GM10248 (cell line): ENCODE measurements at regions not wholly inside any gene's neighbourhood (a gene's known extent, or its start where the extent isn't known, plus 50 kb on each side); places are given as distances from the start of the nearest gene placed in this dataset.
A peak's percentile ranks its signal among the peaks of the same experiment; 100 is the strongest.

Source experiments
- CTCF ChIA-PET: fragments of 300-600 bp; sonication (Branson Sonifier 250); formaldehyde crosslinking; extraction: SDS; loops from one replicate; lab custom pipeline; 2021; ENCODE audit warnings: antibody characterized with exemption; lab: Yijun Ruan, JAX
- POLR2A ChIA-PET: fragments of 350-650 bp; sonication (Branson Sonifier 250); formaldehyde crosslinking; extraction: SDS; loops from one replicate; lab custom pipeline; 2020; ENCODE audit warnings: antibody characterized with exemption; lab: Yijun Ruan, JAX
- DNase-seq: peaks from one replicate; pipeline ENCODE4 v3.0.0; 2012; ENCODE audit errors: extremely low spot score
- CTCF ChIP-seq: IDR thresholded peaks from 2 replicates; pipeline ENCODE4 v1.5.1; 2012; ENCODE audit warnings: mild to moderate bottlenecking, low read depth; ENCODE audit errors: extremely low read depth, missing control alignments, control extremely low read depth

- ChIA-PET CTCF (interaction anchor here (0.9 to 2.2 kb wide), 4 partner anchors 10 to 26 kb away, joined by 3 to 5 read pairs (median 4); no protein-coding TSS in a partner anchor), POLR2A (no interaction called here)
- DNase-seq = no peak
- no peak for TF ChIP-seq CTCF
Observed at GRCh38 chr3:3280396-3280795, 100.9 kb upstream of the CRBN start.

- no peak for TF ChIP-seq CTCF
- no peak for DNase-seq
- ChIA-PET CTCF (interaction anchor here (1.3 kb wide), 2 partner anchors 7 to 11 kb away, joined by 3 read pairs; no protein-coding TSS in a partner anchor), POLR2A (no interaction called here)
Observed at GRCh38 chr3:3278073-3278472, 98.6 kb upstream of the CRBN start.

GRCh38 chr3:3276630-3277029, 97.1 kb upstream of the CRBN start:
- no peak for DNase-seq
- TF ChIP-seq CTCF = no peak
- CTCF ChIA-PET = interaction anchor here (1.0 to 1.3 kb wide), 2 partner anchors 8 to 10 kb away, joined by 3 read pairs; no protein-coding TSS in a partner anchor
- POLR2A ChIA-PET = no interaction called here

- TF ChIP-seq CTCF = no peak
- DNase-seq = no peak
- CTCF ChIA-PET = no interaction called here
- POLR2A ChIA-PET = no interaction called here
Observed at GRCh38 chr3:3264796-3265195, 85.3 kb upstream of the CRBN start.

GRCh38 chr3:3260870-3261269, 81.4 kb upstream of the CRBN start:
- POLR2A ChIA-PET = no interaction called here
- CTCF ChIA-PET = interaction anchor here (1.2 to 1.5 kb wide), 2 partner anchors 11 to 61 kb away, joined by 3 to 4 read pairs; no protein-coding TSS in a partner anchor
- TF ChIP-seq CTCF = no peak
- DNase-seq = peak; percentile 10

- ChIA-PET CTCF (interaction anchor here (1.2 to 1.4 kb wide), 2 partner anchors 8 to 11 kb away, joined by 3 to 5 read pairs; no protein-coding TSS in a partner anchor), POLR2A (no interaction called here)
- DNase-seq = no peak
- no peak for TF ChIP-seq CTCF
Observed at GRCh38 chr3:3259181-3259580, 79.7 kb upstream of the CRBN start.

GRCh38 chr3:3258281-3258680, 78.8 kb upstream of the CRBN start:
- POLR2A ChIA-PET = no interaction called here
- no peak for TF ChIP-seq CTCF
- CTCF ChIA-PET = no interaction called here
- DNase-seq = no peak
